ENCODE measurements at regions not wholly inside any gene's neighbourhood (a gene's known extent, or its start where the extent isn't known, plus 50 kb on each side); places are given as distances from the start of the nearest gene placed in this dataset.

DNA sequence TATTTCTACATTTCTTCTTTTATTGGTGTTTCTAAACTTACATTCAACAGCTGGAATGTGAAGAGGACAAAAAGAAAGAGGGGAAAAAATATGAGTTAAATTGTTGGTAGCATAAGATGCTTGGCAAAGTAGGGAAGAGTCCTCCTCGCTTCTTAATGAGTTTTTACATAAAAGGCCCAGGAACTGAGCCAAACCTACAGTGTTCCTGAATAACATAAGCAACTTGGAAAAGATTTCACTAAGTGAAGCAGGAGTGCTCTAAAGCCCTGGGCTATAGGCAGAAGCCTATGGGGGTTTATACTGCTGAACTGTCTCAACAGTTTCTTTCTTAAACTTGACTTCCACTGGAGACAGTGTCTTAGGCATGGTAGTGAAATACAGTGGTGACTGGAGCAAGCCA is 115.0 kb upstream of the USP25 start:
- TF ChIP-seq BACH2 (CRISPR knock-in tag; IDR thresholded peaks at IDR 0.05; ENCODE audit: borderline replicate concordance) (no peak), ZFP3 (CRISPR knock-in tag; IDR thresholded peaks at IDR 0.05) (no peak), RARB (CRISPR knock-in tag; IDR thresholded peaks at IDR 0.05) (no peak), SNAI2 (CRISPR knock-in tag; IDR thresholded peaks at IDR 0.05) (no peak), ISL1 (CRISPR knock-in tag; IDR thresholded peaks at IDR 0.05) (no peak)
- TF ChIP-seq, protein P1, sequence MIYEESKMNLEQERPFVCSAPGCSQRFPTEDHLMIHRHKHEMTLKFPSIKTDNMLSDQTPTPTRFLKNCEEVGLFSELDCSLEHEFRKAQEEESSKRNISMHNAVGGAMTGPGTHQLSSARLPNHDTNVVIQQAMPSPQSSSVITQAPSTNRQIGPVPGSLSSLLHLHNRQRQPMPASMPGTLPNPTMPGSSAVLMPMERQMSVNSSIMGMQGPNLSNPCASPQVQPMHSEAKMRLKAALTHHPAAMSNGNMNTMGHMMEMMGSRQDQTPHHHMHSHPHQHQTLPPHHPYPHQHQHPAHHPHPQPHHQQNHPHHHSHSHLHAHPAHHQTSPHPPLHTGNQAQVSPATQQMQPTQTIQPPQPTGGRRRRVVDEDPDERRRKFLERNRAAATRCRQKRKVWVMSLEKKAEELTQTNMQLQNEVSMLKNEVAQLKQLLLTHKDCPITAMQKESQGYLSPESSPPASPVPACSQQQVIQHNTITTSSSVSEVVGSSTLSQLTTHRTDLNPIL (CRISPR knock-in tag; IDR thresholded peaks at IDR 0.05; ENCODE audit: low read depth): no peak
- TF ChIP-seq, protein P2, sequence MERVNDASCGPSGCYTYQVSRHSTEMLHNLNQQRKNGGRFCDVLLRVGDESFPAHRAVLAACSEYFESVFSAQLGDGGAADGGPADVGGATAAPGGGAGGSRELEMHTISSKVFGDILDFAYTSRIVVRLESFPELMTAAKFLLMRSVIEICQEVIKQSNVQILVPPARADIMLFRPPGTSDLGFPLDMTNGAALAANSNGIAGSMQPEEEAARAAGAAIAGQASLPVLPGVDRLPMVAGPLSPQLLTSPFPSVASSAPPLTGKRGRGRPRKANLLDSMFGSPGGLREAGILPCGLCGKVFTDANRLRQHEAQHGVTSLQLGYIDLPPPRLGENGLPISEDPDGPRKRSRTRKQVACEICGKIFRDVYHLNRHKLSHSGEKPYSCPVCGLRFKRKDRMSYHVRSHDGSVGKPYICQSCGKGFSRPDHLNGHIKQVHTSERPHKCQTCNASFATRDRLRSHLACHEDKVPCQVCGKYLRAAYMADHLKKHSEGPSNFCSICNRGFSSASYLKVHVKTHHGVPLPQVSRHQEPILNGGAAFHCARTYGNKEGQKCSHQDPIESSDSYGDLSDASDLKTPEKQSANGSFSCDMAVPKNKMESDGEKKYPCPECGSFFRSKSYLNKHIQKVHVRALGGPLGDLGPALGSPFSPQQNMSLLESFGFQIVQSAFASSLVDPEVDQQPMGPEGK (CRISPR knock-in tag; IDR thresholded peaks at IDR 0.05; ENCODE audit: borderline replicate concordance): no peak
- TF ChIP-seq, protein P3, sequence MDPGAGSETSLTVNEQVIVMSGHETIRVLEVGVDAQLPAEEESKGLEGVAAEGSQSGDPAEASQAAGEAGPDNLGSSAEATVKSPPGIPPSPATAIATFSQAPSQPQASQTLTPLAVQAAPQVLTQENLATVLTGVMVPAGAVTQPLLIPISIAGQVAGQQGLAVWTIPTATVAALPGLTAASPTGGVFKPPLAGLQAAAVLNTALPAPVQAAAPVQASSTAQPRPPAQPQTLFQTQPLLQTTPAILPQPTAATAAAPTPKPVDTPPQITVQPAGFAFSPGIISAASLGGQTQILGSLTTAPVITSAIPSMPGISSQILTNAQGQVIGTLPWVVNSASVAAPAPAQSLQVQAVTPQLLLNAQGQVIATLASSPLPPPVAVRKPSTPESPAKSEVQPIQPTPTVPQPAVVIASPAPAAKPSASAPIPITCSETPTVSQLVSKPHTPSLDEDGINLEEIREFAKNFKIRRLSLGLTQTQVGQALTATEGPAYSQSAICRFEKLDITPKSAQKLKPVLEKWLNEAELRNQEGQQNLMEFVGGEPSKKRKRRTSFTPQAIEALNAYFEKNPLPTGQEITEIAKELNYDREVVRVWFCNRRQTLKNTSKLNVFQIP (CRISPR knock-in tag; IDR thresholded peaks at IDR 0.05; ENCODE audit: borderline replicate concordance, low read depth): no peak
- TF ChIP-seq, protein P4, sequence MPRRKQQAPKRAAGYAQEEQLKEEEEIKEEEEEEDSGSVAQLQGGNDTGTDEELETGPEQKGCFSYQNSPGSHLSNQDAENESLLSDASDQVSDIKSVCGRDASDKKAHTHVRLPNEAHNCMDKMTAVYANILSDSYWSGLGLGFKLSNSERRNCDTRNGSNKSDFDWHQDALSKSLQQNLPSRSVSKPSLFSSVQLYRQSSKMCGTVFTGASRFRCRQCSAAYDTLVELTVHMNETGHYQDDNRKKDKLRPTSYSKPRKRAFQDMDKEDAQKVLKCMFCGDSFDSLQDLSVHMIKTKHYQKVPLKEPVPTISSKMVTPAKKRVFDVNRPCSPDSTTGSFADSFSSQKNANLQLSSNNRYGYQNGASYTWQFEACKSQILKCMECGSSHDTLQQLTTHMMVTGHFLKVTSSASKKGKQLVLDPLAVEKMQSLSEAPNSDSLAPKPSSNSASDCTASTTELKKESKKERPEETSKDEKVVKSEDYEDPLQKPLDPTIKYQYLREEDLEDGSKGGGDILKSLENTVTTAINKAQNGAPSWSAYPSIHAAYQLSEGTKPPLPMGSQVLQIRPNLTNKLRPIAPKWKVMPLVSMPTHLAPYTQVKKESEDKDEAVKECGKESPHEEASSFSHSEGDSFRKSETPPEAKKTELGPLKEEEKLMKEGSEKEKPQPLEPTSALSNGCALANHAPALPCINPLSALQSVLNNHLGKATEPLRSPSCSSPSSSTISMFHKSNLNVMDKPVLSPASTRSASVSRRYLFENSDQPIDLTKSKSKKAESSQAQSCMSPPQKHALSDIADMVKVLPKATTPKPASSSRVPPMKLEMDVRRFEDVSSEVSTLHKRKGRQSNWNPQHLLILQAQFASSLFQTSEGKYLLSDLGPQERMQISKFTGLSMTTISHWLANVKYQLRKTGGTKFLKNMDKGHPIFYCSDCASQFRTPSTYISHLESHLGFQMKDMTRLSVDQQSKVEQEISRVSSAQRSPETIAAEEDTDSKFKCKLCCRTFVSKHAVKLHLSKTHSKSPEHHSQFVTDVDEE (CRISPR knock-in tag; IDR thresholded peaks at IDR 0.05): no peak
- TF ChIP-seq, protein P5, sequence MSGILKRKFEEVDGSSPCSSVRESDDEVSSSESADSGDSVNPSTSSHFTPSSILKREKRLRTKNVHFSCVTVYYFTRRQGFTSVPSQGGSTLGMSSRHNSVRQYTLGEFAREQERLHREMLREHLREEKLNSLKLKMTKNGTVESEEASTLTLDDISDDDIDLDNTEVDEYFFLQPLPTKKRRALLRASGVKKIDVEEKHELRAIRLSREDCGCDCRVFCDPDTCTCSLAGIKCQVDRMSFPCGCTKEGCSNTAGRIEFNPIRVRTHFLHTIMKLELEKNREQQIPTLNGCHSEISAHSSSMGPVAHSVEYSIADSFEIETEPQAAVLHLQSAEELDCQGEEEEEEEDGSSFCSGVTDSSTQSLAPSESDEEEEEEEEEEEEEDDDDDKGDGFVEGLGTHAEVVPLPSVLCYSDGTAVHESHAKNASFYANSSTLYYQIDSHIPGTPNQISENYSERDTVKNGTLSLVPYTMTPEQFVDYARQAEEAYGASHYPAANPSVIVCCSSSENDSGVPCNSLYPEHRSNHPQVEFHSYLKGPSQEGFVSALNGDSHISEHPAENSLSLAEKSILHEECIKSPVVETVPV (CRISPR knock-in tag; IDR thresholded peaks at IDR 0.05): no peak

All from SK-N-SH treated with all-trans-retinoic acid at 6 μM for 48 hours (cell line).